ENCODE measurements at regions not wholly inside any gene's neighbourhood (a gene's known extent, or its start where the extent isn't known, plus 50 kb on each side); places are given as distances from the start of the nearest gene placed in this dataset.
"Not testable (repeated sequence)": the region's sequence is repeated elsewhere in the genome, so short reads cannot be mapped to it uniquely, and the experiment has no call there.

GRCh38 chr4:118539412-118540077 is 145.6 kb upstream of the METTL14 start:
- H3K18ac ChIP-seq (ENCODE audit: low read depth, low read length); H3K4ac ChIP-seq (ENCODE audit: low read depth, low read length); CTCF ChIA-PET; H4K5ac ChIP-seq (ENCODE audit: low read depth, low read length); dilution Hi-C loops (cut with HindIII; ENCODE audit: low sequenced_read_pairs, unreplicated experiment); H3K27me3 ChIP-seq (ENCODE audit: control insufficient read depth, insufficient read depth, low read length); H3K27ac ChIP-seq (ENCODE audit: insufficient read depth, low read length); H2AK9ac ChIP-seq (replicated peaks; ENCODE audit: low read depth, low read length, poor library complexity); H3K4me2 ChIP-seq (ENCODE audit: low read depth, low read length); H3K14ac ChIP-seq (replicated peaks; ENCODE audit: low read depth, low read length); H3K4me3 ChIP-seq (ENCODE audit: insufficient read depth, low read depth, low read length); H3K79me1 ChIP-seq (ENCODE audit: low read depth in 1 of 2, low read length in 2 of 2); H2BK15ac ChIP-seq (ENCODE audit: low read depth, low read length); H4K8ac ChIP-seq (ENCODE audit: low read depth in 2 of 2, low read length in 2 of 2); H3K36me3 ChIP-seq (ENCODE audit: control insufficient read depth, insufficient read depth, low read length); BruUV-seq (replicated peaks); H2BK120ac ChIP-seq (ENCODE audit: low read depth, low read length); H2AK5ac ChIP-seq (ENCODE audit: low read depth, low read length); H3K56ac ChIP-seq (ENCODE audit: extremely low read depth, insufficient read depth, low read length); H3K9me1 ChIP-seq (ENCODE audit: insufficient read depth, low read length); H2AFZ ChIP-seq (replicated peaks; ENCODE audit: low read length, poor library complexity); H3K23ac ChIP-seq (ENCODE audit: low read depth, low read length); H3K4me1 ChIP-seq (ENCODE audit: control insufficient read depth, insufficient read depth, low read length); POLR2A ChIA-PET (ENCODE audit: unreplicated experiment); H4K20me1 ChIP-seq (ENCODE audit: insufficient read depth, low read length); H2BK5ac ChIP-seq (ENCODE audit: low read depth, low read length, poor library complexity, severe bottlenecking); H4K91ac ChIP-seq (ENCODE audit: insufficient read depth, low read depth, low read length); H3K9ac ChIP-seq (ENCODE audit: low read depth, low read length); H3K9me3 ChIP-seq (ENCODE audit: control insufficient read depth, insufficient read depth, low read length); H2BK20ac ChIP-seq (ENCODE audit: low read depth, low read length): not testable (repeated sequence)
- DNase-seq, result peak; percentile 46
- ATAC-seq (ENCODE audit: low read depth), result peak; percentile 92
- intact Hi-C loops (cut with micrococcal nuclease) (loop anchor here (1.0 kb wide), 1 partner anchor 144 kb away; no protein-coding TSS in a partner anchor), in situ Hi-C loops (cut with MboI; ENCODE audit: low sequenced_read_pairs) (loop anchor here (25.0 kb wide), 1 partner anchor 423 kb away; no protein-coding TSS in a partner anchor)
- TF ChIP-seq CTCF (conservative IDR thresholded peaks at IDR 0.05; ENCODE audit: low read depth, low read length), result peak; percentile 44
- peak; percentile 35; the same call in 1 of the 2 replicates for TF ChIP-seq RAD21 (IDR thresholded peaks at IDR 0.05; ENCODE audit: low read length)
- TF ChIP-seq SMC3 (IDR thresholded peaks at IDR 0.05; ENCODE audit: low read depth, low read length), result peak; percentile 22; the same call in 1 of the 2 replicates
- no CpG with 5 or more reads among the region's 2 CpGs for WGBS, 2 experiments (ENCODE audit: extremely low coverage in 2 of 2, insufficient read length in 1 of 2)

- WGBS, 2 experiments (ENCODE audit: extremely low coverage in 2 of 2, insufficient read length in 1 of 2), result 100% methylated on average over 1 of the region's 7 CpGs; no CpG with 5 or more reads in 1 of the 2 experiments
- H3K9me3 ChIP-seq (ENCODE audit: control insufficient read depth, insufficient read depth, low read length); intact Hi-C loops (cut with micrococcal nuclease); H4K5ac ChIP-seq (ENCODE audit: low read depth, low read length); H3K4me2 ChIP-seq (ENCODE audit: low read depth, low read length); H2AK5ac ChIP-seq (ENCODE audit: low read depth, low read length); H3K14ac ChIP-seq (replicated peaks; ENCODE audit: low read depth, low read length); H3K4me3 ChIP-seq (ENCODE audit: insufficient read depth, low read depth, low read length); H4K91ac ChIP-seq (ENCODE audit: insufficient read depth, low read depth, low read length); H4K20me1 ChIP-seq (ENCODE audit: insufficient read depth, low read length); BruUV-seq (replicated peaks); H3K56ac ChIP-seq (ENCODE audit: extremely low read depth, insufficient read depth, low read length); H2BK15ac ChIP-seq (ENCODE audit: low read depth, low read length); H3K23ac ChIP-seq (ENCODE audit: low read depth, low read length); H2BK5ac ChIP-seq (ENCODE audit: low read depth, low read length, poor library complexity, severe bottlenecking); H3K9me1 ChIP-seq (ENCODE audit: insufficient read depth, low read length); H2BK20ac ChIP-seq (ENCODE audit: low read depth, low read length); H3K18ac ChIP-seq (ENCODE audit: low read depth, low read length); H3K4ac ChIP-seq (ENCODE audit: low read depth, low read length); in situ Hi-C loops (cut with MboI; ENCODE audit: low sequenced_read_pairs); H3K27me3 ChIP-seq (ENCODE audit: control insufficient read depth, insufficient read depth, low read length); ATAC-seq (ENCODE audit: low read depth); H3K36me3 ChIP-seq (ENCODE audit: control insufficient read depth, insufficient read depth, low read length); H2AK9ac ChIP-seq (replicated peaks; ENCODE audit: low read depth, low read length, poor library complexity); H4K8ac ChIP-seq (ENCODE audit: low read depth in 2 of 2, low read length in 2 of 2); H3K4me1 ChIP-seq (ENCODE audit: control insufficient read depth, insufficient read depth, low read length); DNase-seq; CTCF ChIA-PET; dilution Hi-C loops (cut with HindIII; ENCODE audit: low sequenced_read_pairs, unreplicated experiment); H3K9ac ChIP-seq (ENCODE audit: low read depth, low read length); H2AFZ ChIP-seq (replicated peaks; ENCODE audit: low read length, poor library complexity); H3K79me1 ChIP-seq (ENCODE audit: low read depth in 1 of 2, low read length in 2 of 2); H2BK120ac ChIP-seq (ENCODE audit: low read depth, low read length); POLR2A ChIA-PET (ENCODE audit: unreplicated experiment); H3K27ac ChIP-seq (ENCODE audit: insufficient read depth, low read length): not testable (repeated sequence)
Observed at GRCh38 chr4:118556576-118556975, 128.6 kb upstream of the METTL14 start.

Measured in IMR-90 (cell line).